ENCODE measurements at regions not wholly inside any gene's neighbourhood (a gene's known extent, or its start where the extent isn't known, plus 50 kb on each side); places are given as distances from the start of the nearest gene placed in this dataset.

DNA sequence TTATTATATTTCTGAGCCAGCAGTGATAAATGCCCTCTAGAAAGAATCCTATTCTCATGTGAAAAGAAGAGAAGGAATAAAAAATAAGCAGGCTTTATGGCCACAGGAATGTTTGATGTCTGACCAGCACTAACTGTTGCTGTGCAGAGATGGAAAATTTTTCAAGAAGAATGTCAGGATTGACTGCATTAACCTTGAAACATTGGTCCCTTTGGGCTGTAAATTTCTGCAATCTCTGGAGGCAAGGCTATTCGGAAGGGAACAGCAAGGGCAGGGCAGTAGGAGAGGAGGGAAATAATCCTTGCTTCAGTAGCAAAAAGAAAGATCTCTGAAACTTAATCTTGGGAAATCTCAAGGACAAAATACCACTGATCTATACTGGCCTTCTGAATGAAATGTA, 415.2 kb downstream of the DNAH5 start:
- H3K9me3 Mint-ChIP-seq (ENCODE audit: unreplicated experiment), result no peaks in the 10 kb centered on the region
- no peak for DNase-seq (ENCODE audit: extremely low spot score, unreplicated experiment)
- H3K4me3 Mint-ChIP-seq (ENCODE audit: unreplicated experiment), result no peak overlapping the region
- H3K27ac Mint-ChIP-seq (ENCODE audit: unreplicated experiment), result no peak overlapping the region
- H3K4me1 Mint-ChIP-seq (ENCODE audit: unreplicated experiment), result no peaks in the 10 kb centered on the region
- H3K36me3 Mint-ChIP-seq (ENCODE audit: unreplicated experiment), result no peaks in the 10 kb centered on the region
- H3K27me3 Mint-ChIP-seq (ENCODE audit: unreplicated experiment), result peaks cover 2% of the 10 kb centered on the region
- TF ChIP-seq, protein P1, sequence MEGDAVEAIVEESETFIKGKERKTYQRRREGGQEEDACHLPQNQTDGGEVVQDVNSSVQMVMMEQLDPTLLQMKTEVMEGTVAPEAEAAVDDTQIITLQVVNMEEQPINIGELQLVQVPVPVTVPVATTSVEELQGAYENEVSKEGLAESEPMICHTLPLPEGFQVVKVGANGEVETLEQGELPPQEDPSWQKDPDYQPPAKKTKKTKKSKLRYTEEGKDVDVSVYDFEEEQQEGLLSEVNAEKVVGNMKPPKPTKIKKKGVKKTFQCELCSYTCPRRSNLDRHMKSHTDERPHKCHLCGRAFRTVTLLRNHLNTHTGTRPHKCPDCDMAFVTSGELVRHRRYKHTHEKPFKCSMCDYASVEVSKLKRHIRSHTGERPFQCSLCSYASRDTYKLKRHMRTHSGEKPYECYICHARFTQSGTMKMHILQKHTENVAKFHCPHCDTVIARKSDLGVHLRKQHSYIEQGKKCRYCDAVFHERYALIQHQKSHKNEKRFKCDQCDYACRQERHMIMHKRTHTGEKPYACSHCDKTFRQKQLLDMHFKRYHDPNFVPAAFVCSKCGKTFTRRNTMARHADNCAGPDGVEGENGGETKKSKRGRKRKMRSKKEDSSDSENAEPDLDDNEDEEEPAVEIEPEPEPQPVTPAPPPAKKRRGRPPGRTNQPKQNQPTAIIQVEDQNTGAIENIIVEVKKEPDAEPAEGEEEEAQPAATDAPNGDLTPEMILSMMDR (IDR thresholded peaks at IDR 0.05), result no peak

GRCh38 chr5:13524936-13525335, 419.6 kb downstream of the DNAH5 start:
- H3K27ac Mint-ChIP-seq (ENCODE audit: unreplicated experiment), result no peak overlapping the region
- no peaks in the 10 kb centered on the region for H3K9me3 Mint-ChIP-seq (ENCODE audit: unreplicated experiment)
- no peaks in the 10 kb centered on the region for H3K36me3 Mint-ChIP-seq (ENCODE audit: unreplicated experiment)
- H3K4me3 Mint-ChIP-seq (ENCODE audit: unreplicated experiment), result no peak overlapping the region
- no peaks in the 10 kb centered on the region for H3K27me3 Mint-ChIP-seq (ENCODE audit: unreplicated experiment)
- TF ChIP-seq, protein P1 (IDR thresholded peaks at IDR 0.05), result no peak
- DNase-seq (ENCODE audit: extremely low spot score, unreplicated experiment), result no peak
- no peaks in the 10 kb centered on the region for H3K4me1 Mint-ChIP-seq (ENCODE audit: unreplicated experiment)

DNA sequence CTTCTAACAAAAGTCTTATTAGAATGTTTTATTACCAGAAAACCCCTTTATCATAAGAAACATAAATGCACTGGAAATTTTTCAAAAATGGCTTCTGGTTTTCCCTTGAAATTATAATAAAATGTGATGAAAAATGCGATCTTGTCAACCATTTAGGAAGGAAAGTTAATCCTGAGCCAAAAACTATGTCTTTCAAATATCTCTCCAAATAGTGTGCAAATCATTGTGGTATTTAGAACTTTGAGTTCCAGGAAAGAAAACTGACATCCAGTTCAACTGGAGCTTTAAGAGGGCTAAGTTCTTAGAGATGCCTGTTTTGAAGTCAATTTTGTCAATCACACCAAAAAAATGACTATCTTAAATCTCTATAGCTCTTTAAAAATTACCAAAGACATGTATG, 425.4 kb downstream of the DNAH5 start:
- Mint-ChIP-seq H3K4me3 (ENCODE audit: unreplicated experiment) (no peak overlapping the region), H3K27ac (ENCODE audit: unreplicated experiment) (no peak overlapping the region), H3K27me3 (ENCODE audit: unreplicated experiment) (peaks cover 2% of the 10 kb centered on the region), H3K4me1 (ENCODE audit: unreplicated experiment) (no peaks in the 10 kb centered on the region), H3K36me3 (ENCODE audit: unreplicated experiment) (no peaks in the 10 kb centered on the region), H3K9me3 (ENCODE audit: unreplicated experiment) (no peaks in the 10 kb centered on the region)
- TF ChIP-seq, protein P1 (IDR thresholded peaks at IDR 0.05), result no peak
- no peak for DNase-seq (ENCODE audit: extremely low spot score, unreplicated experiment)

DNA sequence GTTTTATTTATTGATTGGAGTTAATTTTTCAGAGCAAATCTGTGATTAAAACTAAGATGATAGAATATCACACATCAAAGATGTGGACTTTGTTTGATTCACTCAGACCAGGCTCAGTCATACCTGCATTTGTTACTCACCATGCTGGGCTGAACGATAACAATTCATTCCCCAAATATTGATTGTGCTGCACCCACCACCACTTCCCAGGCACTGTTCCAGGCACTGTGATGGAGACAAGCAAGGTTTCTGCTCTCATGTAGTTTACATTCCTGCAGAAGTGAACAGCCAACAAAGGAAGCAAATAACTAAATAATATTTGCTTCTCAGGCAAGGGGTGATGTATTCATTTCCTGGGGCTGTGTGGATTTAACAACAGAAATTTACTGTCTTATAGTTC, 428.3 kb downstream of the DNAH5 start:
- no peak overlapping the region for H3K27ac Mint-ChIP-seq (ENCODE audit: unreplicated experiment)
- no peaks in the 10 kb centered on the region for H3K36me3 Mint-ChIP-seq (ENCODE audit: unreplicated experiment)
- no peak overlapping the region for H3K4me3 Mint-ChIP-seq (ENCODE audit: unreplicated experiment)
- H3K9me3 Mint-ChIP-seq (ENCODE audit: unreplicated experiment), result no peaks in the 10 kb centered on the region
- no peaks in the 10 kb centered on the region for H3K4me1 Mint-ChIP-seq (ENCODE audit: unreplicated experiment)
- DNase-seq (ENCODE audit: extremely low spot score, unreplicated experiment), result no peak
- TF ChIP-seq, protein P1 (IDR thresholded peaks at IDR 0.05), result no peak
- peaks cover 2% of the 10 kb centered on the region for H3K27me3 Mint-ChIP-seq (ENCODE audit: unreplicated experiment)

DNA sequence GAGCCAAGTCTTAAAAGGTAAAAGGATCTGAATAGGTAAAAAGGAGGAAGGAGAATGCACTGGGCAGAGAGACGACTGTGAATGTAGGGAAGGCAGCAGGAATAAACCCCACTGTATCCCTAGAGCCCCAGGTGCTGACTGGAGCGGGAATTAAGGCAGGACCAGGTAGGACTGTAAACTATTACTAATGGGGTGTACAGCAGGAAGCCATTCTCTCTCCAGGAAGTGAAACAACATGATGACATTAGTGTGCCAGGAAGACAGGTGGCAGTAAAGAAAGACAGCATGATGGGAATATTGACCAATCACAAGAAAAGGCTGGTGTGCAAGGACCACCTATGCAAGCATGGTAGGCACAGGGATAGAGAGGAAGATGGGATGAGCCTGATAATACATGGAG, 433.0 kb downstream of the DNAH5 start:
- Mint-ChIP-seq H3K4me1 (ENCODE audit: unreplicated experiment) (no peaks in the 10 kb centered on the region), H3K9me3 (ENCODE audit: unreplicated experiment) (no peaks in the 10 kb centered on the region), H3K36me3 (ENCODE audit: unreplicated experiment) (no peaks in the 10 kb centered on the region), H3K4me3 (ENCODE audit: unreplicated experiment) (no peak overlapping the region), H3K27ac (ENCODE audit: unreplicated experiment) (no peak overlapping the region), H3K27me3 (ENCODE audit: unreplicated experiment) (no peaks in the 10 kb centered on the region)
- TF ChIP-seq, protein P1 (IDR thresholded peaks at IDR 0.05), result no peak
- no peak for DNase-seq (ENCODE audit: extremely low spot score, unreplicated experiment)
